GM12872 (cell line): ENCODE measurements at regions not wholly inside any gene's neighbourhood (a gene's known extent, or its start where the extent isn't known, plus 50 kb on each side); places are given as distances from the start of the nearest gene placed in this dataset.

Experiments used
- CTCF ChIP-seq: IDR thresholded peaks from 3 replicates; pipeline ENCODE4 v1.5.1; 2011; ENCODE audit warnings: low read depth, mild to moderate bottlenecking, low read length, moderate library complexity; ENCODE audit not compliant: insufficient read depth

- no peak for TF ChIP-seq CTCF
Observed at GRCh38 chr10:34869135-34869836, 54.2 kb upstream of the PARD3 start.

- TF ChIP-seq CTCF = no peak
Observed at GRCh38 chr10:34868589-34868988, 53.5 kb upstream of the PARD3 start.

- TF ChIP-seq CTCF = no peak
Observed at GRCh38 chr10:34866848-34867247, 51.8 kb upstream of the PARD3 start.
